ENCODE measurements at regions not wholly inside any gene's neighbourhood (a gene's known extent, or its start where the extent isn't known, plus 50 kb on each side); places are given as distances from the start of the nearest gene placed in this dataset.

GRCh38 chr1:62977366-62977765 lies 193.4 kb downstream of the ATG4C start:
- TF ChIP-seq, protein P1, sequence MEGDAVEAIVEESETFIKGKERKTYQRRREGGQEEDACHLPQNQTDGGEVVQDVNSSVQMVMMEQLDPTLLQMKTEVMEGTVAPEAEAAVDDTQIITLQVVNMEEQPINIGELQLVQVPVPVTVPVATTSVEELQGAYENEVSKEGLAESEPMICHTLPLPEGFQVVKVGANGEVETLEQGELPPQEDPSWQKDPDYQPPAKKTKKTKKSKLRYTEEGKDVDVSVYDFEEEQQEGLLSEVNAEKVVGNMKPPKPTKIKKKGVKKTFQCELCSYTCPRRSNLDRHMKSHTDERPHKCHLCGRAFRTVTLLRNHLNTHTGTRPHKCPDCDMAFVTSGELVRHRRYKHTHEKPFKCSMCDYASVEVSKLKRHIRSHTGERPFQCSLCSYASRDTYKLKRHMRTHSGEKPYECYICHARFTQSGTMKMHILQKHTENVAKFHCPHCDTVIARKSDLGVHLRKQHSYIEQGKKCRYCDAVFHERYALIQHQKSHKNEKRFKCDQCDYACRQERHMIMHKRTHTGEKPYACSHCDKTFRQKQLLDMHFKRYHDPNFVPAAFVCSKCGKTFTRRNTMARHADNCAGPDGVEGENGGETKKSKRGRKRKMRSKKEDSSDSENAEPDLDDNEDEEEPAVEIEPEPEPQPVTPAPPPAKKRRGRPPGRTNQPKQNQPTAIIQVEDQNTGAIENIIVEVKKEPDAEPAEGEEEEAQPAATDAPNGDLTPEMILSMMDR (conservative IDR thresholded peaks at IDR 0.05; ENCODE audit: low read depth, low read length), result no peak
- TF ChIP-seq EZH2 (IDR thresholded peaks at IDR 0.05; ENCODE audit: borderline replicate concordance, low read depth, low read length, poor library complexity, severe bottlenecking), result no peak

Data from A673 (cell line).